Upper lobe of left lung (tissue), 6 donors: ENCODE measurements at regions not wholly inside any gene's neighbourhood (a gene's known extent, or its start where the extent isn't known, plus 50 kb on each side); places are given as distances from the start of the nearest gene placed in this dataset.

ENCODE experiments used
- ATAC-seq, 2 donors: fragments of 200-7000 bp; cut with Tn5 transposase; one replicate each; pipeline ENCODE4 v1.9.1; 2022; ENCODE audit warnings: mild to moderate bottlenecking in 2 of 2, moderate library complexity in 2 of 2; ENCODE audit not compliant: low FRiP score in 2 of 2
- DNase-seq, 2 donors: peaks; one replicate each; pipeline ENCODE4 v3.0.0-alpha.2; 2019 to 2020
- H3K27ac ChIP-seq, 4 donors: fragments of 200-600 bp; sonication (generic); one replicate each; pipeline ENCODE4 v1.5.1; 2016 to 2019
- H3K27me3 ChIP-seq, 4 donors: fragments of 200-600 bp; sonication (generic); one replicate each; pipeline ENCODE4 v1.5.1; 2017 to 2019
- H3K36me3 ChIP-seq, 4 donors: fragments of 200-600 bp; sonication (generic); one replicate each; pipeline ENCODE4 v1.5.1; 2016 to 2019
- H3K4me1 ChIP-seq, 4 donors: fragments of 200-600 bp; sonication (generic); one replicate each; pipeline ENCODE4 v1.5.1; 2018 to 2019
- H3K4me3 ChIP-seq, 4 donors: fragments of 200-600 bp; sonication (generic); one replicate each; pipeline ENCODE4 v1.5.1; 2017 to 2019; ENCODE audit warnings: mild to moderate bottlenecking in 2 of 4, moderate library complexity in 1 of 4
- H3K9me3 ChIP-seq, 4 donors: fragments of 200-600 bp; sonication (generic); one replicate each; pipeline ENCODE4 v1.5.1; 2018 to 2019
- CTCF ChIP-seq, 6 experiments: fragments of 450-650 bp in 4 of 6; fragments of 200-600 bp in 2 of 6; sonication (generic) in 2 of 6; IDR thresholded peaks; one replicate each; pipeline ENCODE4 v1.5.1; 2016 to 2019; ENCODE audit warnings: antibody characterized with exemption in 6 of 6
- EP300 ChIP-seq, 4 donors: sonication (generic); formaldehyde crosslinking; IDR thresholded peaks; one replicate each; pipeline ENCODE4 v1.5.1; 2017; ENCODE audit warnings: antibody characterized with exemption in 4 of 4, control low read depth in 2 of 4
- POLR2A ChIP-seq, 4 donors: fragments of 450-650 bp; IDR thresholded peaks; one replicate each; pipeline ENCODE4 v1.5.1; 2016 to 2017; ENCODE audit warnings: antibody characterized with exemption in 4 of 4, mild to moderate bottlenecking in 2 of 4
- POLR2AphosphoS5 ChIP-seq, 2 donors: sonication (generic); formaldehyde crosslinking; IDR thresholded peaks; one replicate each; pipeline ENCODE4 v1.5.1; 2017; ENCODE audit warnings: antibody characterized with exemption in 2 of 2
- WGBS, 2 donors: methylation state at CpG; one replicate each; pipeline ENCODE4 v1.1.5; 2017 to 2018; 5-methylcytosine and 5-hydroxymethylcytosine counted together
- donor health status: DM: no; HTN: no; CAD: no; lungs with moderate emphysema.
- donor health status: DM: no; HTN: yes; CAD: no; lungs with severe emphysema.

GRCh38 chr12:42786400-42787148 lies 197.0 kb upstream of the PRICKLE1 start:
- TF ChIP-seq POLR2A (IDR thresholded peaks at IDR 0.05) (no peak), EP300 (IDR thresholded peaks at IDR 0.05) (no peak), POLR2AphosphoS5 (IDR thresholded peaks at IDR 0.05) (no peak), CTCF (IDR thresholded peaks at IDR 0.05) (no peak)
- ATAC-seq: no peak
- H3K4me1 ChIP-seq: no peaks in the 10 kb centered on the region
- H3K27me3 ChIP-seq: no peaks in the 10 kb centered on the region
- DNase-seq: no peak
- no peaks in the 10 kb centered on the region for H3K36me3 ChIP-seq
- 47 to 55% methylated on average over 5 of the region's 5 CpGs for WGBS, 2 donors
- no peaks in the 10 kb centered on the region for H3K9me3 ChIP-seq
- H3K27ac ChIP-seq: no peak overlapping the region
- H3K4me3 ChIP-seq: no peak overlapping the region

- WGBS, 2 donors: 70 to 77% methylated on average over 2 of the region's 2 CpGs
- H3K27me3 ChIP-seq: no peaks in the 10 kb centered on the region
- DNase-seq (no peak), ATAC-seq (no peak)
- H3K27ac ChIP-seq: no peak overlapping the region
- no peaks in the 10 kb centered on the region for H3K36me3 ChIP-seq
- H3K4me1 ChIP-seq: no peaks in the 10 kb centered on the region
- no peaks in the 10 kb centered on the region for H3K9me3 ChIP-seq
- TF ChIP-seq POLR2AphosphoS5 (IDR thresholded peaks at IDR 0.05): no peak
- no peak for TF ChIP-seq EP300 (IDR thresholded peaks at IDR 0.05)
- H3K4me3 ChIP-seq: no peak overlapping the region
Observed at GRCh38 chr12:42785944-42786343, 196.4 kb upstream of the PRICKLE1 start.

GRCh38 chr12:42780671-42781070 lies 191.1 kb upstream of the PRICKLE1 start:
- H3K27ac ChIP-seq: no peak overlapping the region
- H3K27me3 ChIP-seq: no peaks in the 10 kb centered on the region
- no peaks in the 10 kb centered on the region for H3K9me3 ChIP-seq
- 62 to 75% methylated on average over 1 of the region's 1 CpG for WGBS, 2 donors
- H3K36me3 ChIP-seq: no peaks in the 10 kb centered on the region
- no peak for TF ChIP-seq EP300 (IDR thresholded peaks at IDR 0.05)
- TF ChIP-seq POLR2AphosphoS5 (IDR thresholded peaks at IDR 0.05): no peak
- H3K4me1 ChIP-seq: no peaks in the 10 kb centered on the region
- DNase-seq: no peak
- no peak overlapping the region for H3K4me3 ChIP-seq
- peak in 1 of 2 donors; percentile 19 for ATAC-seq

DNA sequence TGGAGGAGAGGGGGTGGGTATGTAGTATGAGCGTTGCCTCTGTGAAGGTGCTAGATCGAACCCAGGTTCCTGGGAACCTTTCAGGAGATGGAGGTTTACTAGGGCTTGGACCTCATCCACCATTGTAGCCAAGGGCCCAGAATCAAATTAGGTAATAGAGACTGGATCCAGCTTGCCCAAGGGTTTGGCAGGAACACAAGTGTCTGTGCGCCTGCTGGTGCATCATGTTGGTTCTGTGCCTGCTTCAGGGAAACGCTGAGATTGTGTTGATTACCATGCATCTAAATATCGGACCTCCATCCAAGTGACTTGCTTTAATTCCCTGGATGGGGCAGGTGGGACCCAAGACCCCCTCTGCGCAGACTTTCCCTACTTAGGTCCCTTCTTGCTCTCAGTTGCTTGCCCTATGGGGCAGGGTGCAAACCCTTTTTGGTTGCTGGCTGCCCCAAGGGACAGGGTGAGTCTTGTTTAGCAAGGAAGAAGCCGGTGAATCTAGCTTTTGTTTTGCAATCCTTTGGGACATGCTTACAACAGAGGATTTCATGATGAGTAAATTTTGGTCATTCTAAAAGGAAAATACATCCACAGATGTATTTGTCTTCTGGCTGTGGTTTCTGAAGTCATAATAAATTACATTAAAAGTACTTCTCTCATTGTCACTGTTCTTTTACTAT lies 189.8 kb upstream of the PRICKLE1 start:
- H3K27ac ChIP-seq: no peak overlapping the region
- no peak overlapping the region for H3K4me3 ChIP-seq
- no peaks in the 10 kb centered on the region for H3K9me3 ChIP-seq
- no peak for TF ChIP-seq CTCF (IDR thresholded peaks at IDR 0.05)
- no peak for TF ChIP-seq EP300 (IDR thresholded peaks at IDR 0.05)
- TF ChIP-seq POLR2A (IDR thresholded peaks at IDR 0.05): no peak
- TF ChIP-seq POLR2AphosphoS5 (IDR thresholded peaks at IDR 0.05): no peak
- DNase-seq (no peak), ATAC-seq (peak in 1 of 2 donors; percentile 17)
- no peaks in the 10 kb centered on the region for H3K4me1 ChIP-seq
- 81 to 87% methylated on average over 6 to 7 of the region's 7 CpGs for WGBS, 2 donors
- no peaks in the 10 kb centered on the region for H3K36me3 ChIP-seq
- H3K27me3 ChIP-seq: no peaks in the 10 kb centered on the region

- Histone ChIP-seq H3K36me3 (no peaks in the 10 kb centered on the region), H3K27me3 (no peaks in the 10 kb centered on the region), H3K9me3 (peaks cover 0 to 7% (median 3%) of the 10 kb centered on the region in 4 donors), H3K4me1 (no peaks in the 10 kb centered on the region), H3K4me3 (no peak overlapping the region), H3K27ac (no peak overlapping the region)
- ATAC-seq (no peak), DNase-seq (no peak)
- WGBS, 2 donors: 77 to 79% methylated on average over 9 of the region's 9 CpGs
- TF ChIP-seq EP300 (IDR thresholded peaks at IDR 0.05) (no peak), POLR2A (IDR thresholded peaks at IDR 0.05) (no peak), CTCF (IDR thresholded peaks at IDR 0.05) (no peak), POLR2AphosphoS5 (IDR thresholded peaks at IDR 0.05) (no peak)
Observed at GRCh38 chr12:42776396-42776795, 186.8 kb upstream of the PRICKLE1 start.
